HG02884 (cell line): ENCODE measurements at regions not wholly inside any gene's neighbourhood (a gene's known extent, or its start where the extent isn't known, plus 50 kb on each side); places are given as distances from the start of the nearest gene placed in this dataset.

Source experiments
- ATAC-seq: cut with Tn5 transposase; IDR thresholded peaks from one replicate; pipeline ENCODE4 v1.9.1; 2021; ENCODE audit warnings: mild to moderate bottlenecking, moderate library complexity; ENCODE audit not compliant: unreplicated experiment

DNA sequence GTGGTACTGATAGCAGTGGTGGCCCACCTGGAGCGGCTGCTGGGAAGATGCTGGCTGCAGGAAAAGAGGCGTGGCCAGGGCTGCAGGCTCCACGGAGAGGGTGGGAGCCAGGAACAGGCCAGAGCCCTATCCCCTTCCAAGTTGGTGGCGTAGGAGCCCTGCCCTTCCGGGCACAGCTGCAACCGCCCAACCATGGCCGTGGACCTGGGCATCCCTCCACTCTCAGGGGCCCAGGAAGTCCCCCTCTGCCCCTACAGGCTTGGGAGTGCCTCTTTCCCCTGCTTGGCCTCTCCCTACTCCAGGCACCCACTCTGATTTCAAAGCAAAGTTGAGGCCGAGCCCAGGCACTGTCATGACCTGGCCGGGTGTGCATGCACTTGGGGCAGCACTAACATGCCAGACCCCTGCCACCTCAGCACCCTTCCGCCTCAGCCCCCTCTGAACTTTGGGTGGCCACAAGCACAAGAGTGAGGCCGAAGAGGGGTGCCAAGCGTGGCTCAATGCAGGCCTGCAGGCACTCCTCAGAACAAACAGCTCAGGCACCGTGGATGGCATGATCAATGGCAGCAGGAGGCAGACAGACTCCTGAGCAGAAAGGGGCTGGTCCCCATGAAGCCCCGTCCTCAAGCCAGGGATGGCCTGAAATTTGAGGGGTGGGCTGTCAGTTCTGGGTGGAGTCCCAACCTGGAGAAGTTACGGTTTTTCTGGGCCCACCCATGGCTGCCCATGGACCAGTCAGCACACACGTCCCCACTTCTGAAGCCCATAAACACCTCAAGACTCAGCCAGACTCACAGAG lies 164.9 kb upstream of the PRNP start:
- ATAC-seq = no peak

DNA sequence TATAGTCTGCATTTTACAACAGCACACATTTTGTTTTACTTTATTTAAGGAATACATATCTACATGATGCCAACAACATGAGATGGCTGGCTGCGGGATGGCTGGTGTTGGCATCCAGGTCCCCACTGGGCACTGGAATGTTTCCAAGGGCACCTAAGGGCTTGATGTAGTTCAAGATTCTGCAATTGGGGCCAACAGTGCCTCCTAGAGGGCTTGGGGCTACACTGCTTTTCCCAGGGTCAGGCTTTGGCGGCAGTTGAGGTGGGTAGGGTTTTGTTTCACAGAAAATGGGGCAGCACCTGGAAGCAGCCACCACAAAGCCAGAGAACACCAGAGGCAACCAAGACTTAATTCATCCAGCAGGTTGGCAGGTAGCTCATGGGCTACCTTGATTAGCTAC lies 166.7 kb upstream of the PRNP start:
- no peak for ATAC-seq

DNA sequence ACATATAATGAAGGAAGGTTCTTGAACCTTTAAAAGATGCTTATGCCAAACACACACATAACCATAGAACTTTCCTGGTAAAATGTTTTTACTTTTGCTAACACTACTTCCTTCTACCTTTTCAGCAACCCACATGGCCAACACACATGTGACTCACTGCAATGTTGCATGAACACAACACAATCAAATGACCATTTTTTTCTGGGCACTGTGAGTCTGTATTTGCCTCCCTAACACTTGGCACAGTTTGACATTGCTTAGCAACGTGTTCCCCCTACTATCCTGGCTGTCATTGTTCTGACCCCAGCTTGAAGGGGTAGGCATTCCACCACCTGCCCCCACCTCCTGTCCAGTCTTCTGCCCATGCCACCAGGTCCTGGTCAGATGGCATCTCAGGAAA lies 169.4 kb upstream of the PRNP start:
- no peak for ATAC-seq

DNA sequence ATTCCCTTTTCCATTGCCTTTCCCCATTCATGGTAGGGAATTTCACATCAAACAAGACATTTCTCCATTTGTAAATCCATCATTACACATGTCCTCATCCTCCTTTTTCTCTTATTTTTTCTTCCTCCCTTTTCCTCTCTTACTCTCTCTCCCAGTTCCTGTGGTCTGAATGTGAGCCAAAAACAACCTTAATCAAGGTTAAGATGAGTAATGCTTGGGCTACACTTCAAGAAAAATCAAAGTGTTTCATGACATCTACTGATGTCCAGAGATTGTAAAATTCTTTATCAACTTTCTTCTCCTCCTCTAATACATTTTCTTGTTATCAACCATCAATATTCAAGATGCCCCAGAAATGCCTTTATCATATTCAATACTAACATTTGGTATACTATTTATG lies 172.5 kb upstream of the PRNP start:
- no peak for ATAC-seq

DNA sequence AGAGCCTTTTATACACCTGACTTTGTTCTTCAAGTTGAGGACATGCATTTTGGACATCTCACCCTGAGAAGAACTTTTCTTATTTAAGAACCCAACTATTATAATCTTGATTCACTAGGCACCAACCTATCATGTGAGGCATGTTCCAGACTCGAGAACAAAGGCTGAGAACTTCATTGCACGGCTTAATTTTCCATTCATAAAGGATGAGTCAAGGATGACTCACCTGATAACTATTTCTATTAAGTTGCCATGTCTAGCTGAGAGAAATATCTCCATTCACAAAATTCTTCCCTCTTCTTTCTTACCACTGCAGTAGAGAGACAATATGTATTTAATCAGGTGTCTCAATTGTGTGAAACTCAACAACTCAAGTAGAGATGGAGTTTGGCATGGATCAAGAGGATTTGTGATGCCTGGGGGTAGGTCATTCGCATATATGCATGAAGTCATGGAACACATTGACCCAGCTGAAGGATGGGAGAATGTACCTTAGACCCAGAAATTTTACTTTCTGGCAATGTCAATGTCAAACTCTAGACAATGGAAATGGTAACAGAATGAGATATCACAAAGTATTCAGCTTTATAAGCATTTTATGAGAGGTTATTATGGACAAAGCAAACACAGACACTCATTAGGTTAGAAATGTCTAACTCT lies 173.2 kb upstream of the PRNP start:
- no peak for ATAC-seq

DNA sequence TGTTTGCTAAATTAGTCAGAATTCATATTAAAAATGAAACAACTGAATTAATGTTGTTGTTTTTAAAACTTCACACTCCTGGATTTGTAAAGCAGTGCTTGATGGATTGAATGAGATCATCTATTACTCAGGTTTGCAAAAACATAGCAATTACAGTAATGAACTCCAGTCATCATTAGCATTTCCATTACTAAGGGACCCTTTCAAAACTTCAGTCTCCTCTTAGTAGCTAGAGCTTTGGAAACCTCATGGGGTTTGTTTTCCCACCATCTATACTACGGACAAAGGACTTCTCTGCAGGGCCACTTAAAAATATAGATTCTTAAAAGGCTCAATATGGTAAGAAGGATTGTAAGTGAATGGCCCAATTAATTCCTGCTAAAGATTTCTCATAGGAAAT lies 174.5 kb upstream of the PRNP start:
- ATAC-seq = no peak

DNA sequence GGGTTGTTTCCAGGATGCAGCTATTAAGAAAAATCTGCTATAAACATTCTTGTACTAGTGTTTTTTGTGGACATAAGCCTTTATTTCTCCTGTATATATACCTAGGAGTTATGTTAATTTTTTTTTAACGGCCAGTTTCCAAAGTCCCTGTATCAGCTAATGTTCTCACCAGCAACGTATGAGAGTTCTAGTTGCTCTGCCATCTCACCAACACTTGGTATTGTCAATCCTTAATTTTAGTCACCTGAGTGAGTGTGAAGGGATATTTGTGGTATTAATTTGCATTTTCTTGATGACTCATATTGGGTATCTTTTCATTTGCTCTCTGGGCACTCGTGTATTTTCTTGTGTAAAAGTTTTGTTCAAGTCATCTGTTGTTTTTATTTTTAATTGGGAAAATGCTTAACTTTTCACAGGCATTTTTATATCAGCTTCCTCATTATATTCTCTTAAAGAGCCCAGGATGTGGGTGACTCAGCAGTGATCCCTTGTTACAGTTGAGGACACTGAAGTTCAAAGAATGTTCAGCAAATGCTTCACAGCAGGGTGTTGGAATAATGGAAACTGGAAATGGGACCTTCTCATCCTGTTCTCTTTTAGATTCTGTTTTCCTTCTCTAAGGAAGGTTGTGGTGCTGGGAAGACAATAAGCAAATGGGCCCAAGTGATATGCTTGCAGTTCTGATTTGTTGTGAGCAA lies 176.3 kb upstream of the PRNP start:
- no peak for ATAC-seq

DNA sequence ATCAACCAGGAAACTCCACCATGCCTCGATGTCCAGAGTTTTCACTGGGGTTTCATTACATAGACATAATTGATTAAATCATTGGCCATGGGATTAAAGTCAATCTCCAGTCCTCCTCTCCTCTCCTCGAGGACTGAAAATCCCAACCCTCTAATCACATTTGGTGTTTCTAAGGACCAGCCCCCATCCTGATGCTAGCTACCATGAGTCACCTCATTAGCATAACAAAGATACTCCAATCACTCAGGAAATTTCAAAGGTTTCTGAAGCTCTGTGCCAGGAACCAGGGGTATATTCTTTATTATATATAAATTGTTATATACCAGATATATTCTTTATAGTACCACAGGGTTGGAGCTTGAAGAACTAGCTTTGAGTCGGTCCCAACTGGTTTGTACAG lies 177.5 kb upstream of the PRNP start:
- ATAC-seq = no peak

DNA sequence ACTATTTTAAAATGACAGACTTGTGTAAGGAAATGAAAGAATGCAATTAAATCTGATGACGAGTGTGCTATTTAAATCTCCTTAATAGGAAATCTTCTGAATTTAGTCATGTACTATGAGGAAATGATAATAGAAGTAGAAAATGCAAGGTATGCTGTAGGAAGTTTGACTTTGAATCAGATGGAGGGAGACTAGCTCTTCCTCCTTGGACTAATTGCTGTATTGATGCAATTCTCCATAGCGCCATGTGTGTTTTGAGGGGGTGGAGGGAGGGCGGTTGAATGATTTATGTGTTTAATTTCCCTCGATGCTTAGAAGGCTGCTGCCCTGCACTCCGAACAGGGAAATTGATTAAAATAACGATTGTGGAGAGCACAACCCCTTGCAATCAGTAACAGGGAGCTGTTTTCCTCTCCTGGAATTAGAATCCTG lies 179.0 kb upstream of the PRNP start:
- ATAC-seq = no peak

DNA sequence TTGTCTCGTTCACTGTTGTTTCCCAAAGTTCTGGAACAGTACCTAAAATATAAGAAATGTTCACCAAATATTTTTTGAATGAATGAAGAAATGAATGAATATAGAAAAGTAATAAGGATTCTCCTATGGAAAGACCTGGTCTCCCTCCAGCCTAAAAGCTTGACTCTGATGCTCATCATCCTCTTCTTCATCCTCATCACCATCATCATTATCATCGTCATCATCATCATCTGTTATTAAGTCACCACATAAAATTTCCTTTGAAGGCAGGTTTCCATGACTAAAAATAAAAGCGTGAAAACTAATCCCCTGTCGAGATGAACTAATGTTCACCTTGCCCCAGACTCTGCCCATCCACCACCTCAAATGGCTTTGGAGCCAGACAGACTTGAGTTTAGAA lies 181.4 kb upstream of the PRNP start:
- ATAC-seq = no peak

DNA sequence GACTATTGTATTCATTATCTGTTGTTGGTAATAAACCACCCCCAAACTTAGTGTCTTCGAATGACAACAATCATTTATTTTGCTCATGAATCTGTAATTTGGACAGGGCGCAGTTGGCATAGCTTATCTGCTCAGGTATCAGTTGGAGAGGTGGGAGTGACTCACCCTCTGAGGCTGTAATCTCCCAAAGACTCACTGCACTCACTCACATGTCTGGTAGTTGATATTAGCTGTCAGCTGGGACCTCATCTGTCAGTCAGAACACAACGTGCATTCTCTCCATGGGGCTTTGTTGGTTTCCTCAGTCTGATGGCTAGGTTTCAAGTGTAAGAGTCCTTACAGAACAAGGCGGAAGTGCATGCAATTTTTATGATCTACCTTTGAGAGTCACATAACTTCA lies 183.5 kb upstream of the PRNP start:
- ATAC-seq = no peak

DNA sequence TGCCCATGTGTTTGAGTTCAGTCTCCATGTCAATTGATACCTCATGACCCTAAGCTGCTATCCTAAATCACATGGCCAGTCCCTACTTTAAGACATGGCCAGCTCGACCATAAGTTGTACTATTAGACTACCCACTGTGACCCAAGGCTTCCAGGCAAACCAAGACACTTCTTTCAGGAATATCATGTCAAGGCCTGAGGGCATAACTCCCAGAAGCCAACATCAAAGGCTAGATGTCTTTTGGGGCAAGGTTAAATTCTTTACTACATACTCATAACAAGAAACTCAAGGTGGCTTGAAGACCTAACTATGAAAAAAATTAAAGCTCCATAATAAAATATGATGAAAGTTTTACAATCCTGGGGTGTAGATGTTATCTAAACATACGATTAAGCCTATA lies 192.9 kb upstream of the PRNP start:
- no peak for ATAC-seq

DNA sequence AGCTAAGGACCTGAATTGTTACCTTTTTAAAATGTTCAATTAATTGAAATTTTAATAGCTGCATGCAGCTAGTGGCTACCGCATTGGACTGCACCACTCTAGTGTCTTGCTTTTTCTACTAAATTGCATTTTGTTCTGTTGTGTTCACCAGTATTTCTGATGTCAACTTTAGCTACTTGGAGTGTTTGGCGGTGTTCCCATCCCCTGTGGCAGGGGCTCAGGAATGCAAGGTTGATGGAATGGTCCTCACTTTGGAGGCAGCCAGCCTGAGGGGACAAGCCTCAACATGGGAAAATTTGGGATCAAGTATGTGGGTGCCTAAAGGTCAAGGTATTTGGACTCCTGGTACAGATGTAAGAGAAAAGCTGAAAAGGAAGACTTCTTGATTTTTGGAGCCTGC lies 194.6 kb upstream of the PRNP start:
- ATAC-seq = no peak

DNA sequence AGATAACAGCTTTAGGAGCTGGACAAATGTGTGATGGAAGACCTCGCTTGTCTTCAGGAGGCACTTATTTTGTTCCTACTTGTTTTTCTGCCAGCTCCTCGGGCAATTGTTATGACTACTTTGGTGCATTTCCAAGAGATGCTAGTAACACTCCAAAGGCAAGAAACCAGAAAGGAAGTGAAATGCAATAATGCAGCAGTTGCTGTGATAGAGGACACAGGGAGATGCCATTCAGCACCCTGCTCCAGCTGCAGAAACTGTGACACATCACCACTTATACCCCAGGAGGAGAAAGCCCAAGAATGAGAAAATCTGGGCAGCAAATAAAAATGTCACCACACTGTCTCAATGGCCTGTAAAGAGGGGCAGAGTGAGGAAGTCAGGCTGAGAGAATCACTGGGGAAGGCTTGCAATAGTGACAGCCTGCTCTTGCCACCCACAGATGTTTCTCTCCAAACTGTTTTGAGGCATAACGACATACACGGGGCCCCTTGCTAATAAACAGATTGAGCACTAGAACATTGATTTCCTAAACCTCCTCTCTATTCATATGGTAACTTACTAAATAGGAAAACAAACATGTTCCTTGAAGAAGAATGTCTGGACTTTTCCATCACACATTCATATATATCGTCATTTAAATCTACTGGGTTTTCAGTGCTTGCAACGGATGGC lies 195.5 kb upstream of the PRNP start:
- ATAC-seq = no peak

DNA sequence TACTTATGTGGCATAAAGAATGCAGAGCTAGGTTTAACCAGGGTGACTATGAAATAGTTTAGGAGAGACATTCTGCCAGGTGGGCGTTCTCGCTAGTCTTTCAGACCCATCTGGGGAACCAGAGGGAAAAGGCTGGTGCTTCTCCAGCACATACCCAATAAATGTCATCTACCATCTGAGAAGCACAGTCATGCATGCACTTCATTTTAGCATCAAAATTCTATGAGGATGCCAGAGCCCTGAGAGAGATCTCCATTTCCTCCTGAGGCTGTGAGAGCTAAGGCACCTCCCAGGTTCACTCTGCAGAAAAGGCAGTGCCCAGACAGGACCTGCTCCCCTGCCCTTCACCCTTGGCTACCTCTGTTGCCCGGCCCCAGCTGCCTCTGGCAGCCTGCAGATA lies 196.2 kb upstream of the PRNP start:
- no peak for ATAC-seq

DNA sequence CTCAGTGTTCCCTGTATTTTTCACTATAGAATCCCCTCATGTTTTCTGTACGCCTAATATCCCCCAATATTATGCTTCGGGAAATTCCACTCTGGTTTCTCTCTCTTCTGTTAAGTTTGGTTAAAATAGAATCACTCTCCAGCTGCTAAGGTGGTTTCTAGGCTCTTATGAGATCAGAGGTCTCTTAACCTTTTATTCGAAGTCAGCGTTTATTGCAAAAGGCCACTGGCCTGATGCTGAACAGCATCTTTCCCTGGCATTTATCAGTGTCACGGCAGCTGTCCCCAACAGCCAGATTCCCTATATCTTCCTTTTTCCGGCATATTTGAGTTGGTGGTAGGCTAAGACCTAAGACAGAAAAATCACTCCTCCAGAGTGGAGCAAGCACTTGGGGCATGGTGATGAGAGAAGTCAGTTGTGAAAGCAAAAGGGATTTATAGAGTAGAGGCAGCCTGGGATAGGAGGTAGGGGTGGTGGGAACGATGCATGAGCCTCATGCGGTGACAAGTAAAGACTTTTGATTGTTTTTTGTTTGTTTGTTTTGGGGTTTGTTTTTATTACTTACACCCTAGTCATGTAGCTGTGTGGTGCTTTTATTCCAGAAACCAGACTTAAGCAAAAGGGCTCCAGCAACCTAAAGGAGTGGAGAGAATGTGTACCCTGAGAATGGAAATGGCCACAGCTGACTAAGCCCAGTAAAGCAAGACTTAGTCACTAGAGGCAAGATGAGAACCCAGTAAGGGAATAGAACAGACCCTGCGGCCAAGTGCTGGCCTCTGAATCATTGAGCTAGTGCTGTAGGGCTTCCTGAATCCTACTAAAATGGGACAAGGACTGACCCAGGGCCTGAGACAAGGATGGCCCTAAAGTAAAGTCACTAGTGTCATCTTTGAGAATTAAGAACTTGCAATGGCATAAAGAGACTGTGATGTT lies 197.6 kb upstream of the PRNP start:
- ATAC-seq = no peak

DNA sequence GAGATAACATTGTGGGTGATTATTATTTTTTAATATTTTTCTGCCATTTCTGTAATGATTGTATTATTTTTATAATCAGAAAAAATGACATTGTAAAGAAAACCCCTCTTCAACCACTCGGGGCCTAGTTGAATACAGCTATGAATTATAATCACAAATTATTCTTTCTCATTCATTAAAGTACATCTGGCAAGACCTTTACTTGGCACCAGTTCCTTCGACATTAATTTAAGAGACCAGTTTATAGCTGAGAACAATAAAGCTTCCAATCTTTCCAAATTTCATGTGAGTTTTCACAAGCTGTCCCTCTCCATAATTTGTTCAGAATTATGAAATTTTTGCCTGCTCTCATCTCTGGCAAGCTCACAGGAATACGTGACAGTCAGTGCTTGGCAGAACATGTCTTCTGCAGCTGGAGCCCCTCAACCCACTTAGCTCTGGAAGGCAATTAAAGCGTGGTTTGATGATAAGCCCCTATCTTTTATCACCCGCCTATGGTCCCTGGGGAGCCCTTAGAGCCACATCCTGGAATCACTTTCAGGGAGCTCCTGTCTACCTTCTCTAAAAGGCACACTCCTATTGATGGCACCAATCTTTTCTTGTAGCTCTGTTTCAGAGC lies 201.8 kb upstream of the PRNP start:
- no peak for ATAC-seq

DNA sequence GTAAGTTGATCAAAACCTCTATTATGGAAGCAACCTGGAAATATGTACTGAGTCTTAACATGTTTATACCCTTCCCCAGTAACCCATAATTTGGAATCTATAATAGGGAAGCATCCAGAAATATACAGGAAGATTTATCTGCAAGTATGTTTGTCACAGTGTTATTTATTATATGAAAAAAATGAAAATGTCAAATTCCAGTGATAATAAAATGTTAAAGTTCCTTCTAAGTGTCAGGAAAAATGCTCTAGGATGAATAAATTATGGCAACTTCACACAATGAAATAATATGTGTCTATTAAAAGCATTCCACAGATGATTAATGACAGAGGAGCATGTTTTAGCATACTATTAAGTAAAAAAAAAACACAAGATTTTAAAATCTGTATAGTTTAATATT lies 202.3 kb upstream of the PRNP start:
- no peak for ATAC-seq

DNA sequence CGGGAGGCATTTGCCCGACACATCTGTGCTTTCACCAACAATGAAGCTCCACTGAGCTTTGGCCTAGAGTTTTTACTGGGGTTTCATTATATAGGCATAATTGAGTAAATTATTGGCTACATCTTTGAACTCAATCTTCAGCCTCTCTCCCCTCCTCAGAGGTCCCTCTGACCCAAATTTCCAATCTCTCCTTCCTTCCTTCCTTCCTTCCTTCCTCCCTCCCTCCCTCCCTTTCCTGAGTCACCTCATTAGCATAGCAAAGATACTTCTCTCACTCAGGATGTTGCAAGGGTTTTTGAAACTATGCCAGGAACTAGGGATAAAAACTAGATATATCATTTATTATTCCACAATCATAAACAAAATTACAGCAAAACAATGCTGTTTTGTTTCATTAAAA lies 202.8 kb upstream of the PRNP start:
- ATAC-seq = no peak

DNA sequence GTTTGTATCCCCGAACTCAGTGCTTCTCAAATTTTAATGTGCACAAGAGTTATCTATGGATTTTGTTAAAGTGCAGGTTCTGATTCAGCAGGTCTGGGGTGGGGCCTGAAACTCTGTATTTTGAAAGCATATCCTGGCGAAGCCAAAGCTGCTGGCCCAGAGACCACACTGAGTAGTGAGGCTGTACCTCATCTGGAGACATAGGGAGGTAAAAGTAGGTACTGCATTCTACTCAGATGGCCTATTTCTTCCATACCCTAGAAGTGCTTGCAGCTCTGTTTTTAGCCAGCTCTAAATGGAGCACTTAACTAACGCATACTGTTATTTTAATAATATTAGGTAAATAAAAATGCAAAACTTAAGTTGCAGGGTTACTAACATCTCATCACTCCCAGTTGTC lies 206.2 kb upstream of the PRNP start:
- ATAC-seq = no peak
